NOMO-1 treated with dmso at 0.1 percent for 144 hours (cell line): ENCODE measurements at regions not wholly inside any gene's neighbourhood (a gene's known extent, or its start where the extent isn't known, plus 50 kb on each side); places are given as distances from the start of the nearest gene placed in this dataset.

Experiments used
- DNase-seq: peaks from one replicate; lab custom pipeline; 2025; ENCODE audit not compliant: unreplicated experiment; lab: John Stamatoyannopoulos, UW

DNA sequence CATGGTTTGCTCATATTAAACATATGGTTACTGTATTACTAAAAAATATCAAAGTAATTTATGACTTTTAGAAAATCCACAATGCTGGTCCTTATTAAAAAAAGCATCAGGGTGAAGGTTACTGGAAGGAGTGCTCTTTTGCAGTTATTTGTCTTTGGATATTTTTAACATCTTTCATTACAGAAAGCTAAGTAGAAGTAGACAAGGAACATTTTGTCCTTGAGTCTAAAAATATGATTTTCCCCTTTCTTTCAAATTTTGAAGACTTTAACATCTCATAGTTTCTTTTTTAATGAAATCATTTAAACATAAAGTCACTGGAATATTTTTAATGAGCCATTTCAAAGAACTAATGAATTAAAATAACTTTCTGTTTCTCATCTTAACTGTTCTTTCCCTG is 110.1 kb upstream of the TNS3 start:
- no peak for DNase-seq

DNA sequence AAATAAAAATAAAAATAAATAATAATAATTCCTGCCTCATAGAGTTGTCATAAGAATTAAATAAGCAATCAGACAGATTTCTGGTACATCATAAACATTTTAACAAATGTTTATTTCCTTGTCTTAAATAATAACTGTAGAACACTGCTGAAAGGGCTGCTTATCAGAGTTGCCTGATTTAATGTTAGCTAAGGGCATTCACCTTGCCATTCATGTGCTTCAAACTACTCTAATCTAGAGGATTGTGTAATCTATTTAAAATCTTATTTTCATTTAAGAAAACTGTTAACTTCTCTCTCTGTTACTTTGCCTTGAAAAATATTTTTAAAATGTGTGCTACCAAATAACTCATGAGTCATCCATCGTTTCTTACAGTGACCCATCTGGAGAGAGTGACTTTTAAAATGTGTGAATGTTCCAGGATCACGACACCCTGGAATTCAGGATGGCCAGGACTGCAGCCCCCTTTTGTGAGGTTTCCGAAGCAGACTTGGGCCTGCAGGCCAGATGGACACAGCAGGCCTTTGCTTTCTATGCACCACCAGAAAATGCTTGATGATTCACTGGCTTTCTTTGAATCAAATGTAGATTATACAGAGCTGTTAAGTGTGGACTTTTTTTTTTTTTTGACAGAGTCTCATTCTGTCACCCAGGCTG is 109.1 kb upstream of the TNS3 start:
- DNase-seq: no peak

DNA sequence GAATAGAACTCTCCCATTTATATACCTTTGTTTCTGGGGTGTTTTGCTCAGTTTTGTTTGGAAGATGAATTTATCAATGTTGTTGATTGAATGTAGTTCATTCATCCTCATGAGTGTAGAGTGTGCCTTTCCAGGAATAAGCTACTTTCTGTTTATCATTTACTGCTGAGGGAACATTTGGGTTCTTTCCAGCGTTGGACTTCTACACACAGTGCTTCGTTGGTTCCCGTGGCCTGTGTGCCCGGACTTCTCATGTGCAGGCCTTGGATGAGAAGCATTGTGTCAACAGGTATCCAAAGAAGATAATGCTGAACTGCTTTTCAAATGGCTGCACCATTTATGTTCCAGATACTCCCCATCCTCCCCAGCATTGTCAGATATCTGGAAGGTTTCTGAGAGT is 107.6 kb upstream of the TNS3 start:
- DNase-seq: no peak

DNA sequence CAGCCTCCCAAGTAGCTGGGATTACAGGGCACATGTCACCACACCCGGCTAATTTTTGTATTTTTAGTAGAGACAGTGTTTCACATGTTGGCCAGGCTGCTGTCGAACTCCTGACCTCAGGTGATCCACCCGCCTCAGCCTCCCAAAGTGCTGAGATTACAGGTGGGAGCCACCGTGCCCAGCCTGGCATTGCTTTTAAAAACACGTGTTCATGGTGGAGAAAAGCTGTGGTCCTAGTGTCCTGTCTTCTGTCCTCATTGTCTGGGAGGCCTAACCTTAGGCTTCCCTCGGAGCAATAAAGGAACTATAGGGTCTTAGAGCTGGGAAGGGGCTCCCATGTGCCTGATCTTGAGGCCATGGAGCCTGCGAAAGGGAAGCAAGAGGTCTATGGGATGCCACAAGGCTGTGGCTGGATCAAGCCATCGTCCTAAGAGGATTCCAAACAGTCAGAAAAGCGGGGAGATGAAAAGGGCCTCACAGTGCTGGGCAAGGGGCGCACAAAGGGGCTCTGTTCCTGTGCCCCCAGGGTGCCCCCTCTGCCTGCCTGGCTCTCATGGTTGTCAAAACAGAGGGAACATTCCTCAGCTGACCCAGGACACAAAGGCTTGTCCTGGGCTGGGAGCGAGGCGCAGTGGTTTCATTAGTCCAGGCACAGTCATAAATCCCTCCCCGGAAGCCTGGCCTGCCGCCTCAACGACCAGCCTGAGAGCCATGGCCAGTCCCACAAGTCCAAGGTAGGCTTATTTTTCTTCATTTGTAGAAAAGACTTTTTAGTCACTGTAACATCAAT is 106.6 kb upstream of the TNS3 start:
- DNase-seq: no peak

DNA sequence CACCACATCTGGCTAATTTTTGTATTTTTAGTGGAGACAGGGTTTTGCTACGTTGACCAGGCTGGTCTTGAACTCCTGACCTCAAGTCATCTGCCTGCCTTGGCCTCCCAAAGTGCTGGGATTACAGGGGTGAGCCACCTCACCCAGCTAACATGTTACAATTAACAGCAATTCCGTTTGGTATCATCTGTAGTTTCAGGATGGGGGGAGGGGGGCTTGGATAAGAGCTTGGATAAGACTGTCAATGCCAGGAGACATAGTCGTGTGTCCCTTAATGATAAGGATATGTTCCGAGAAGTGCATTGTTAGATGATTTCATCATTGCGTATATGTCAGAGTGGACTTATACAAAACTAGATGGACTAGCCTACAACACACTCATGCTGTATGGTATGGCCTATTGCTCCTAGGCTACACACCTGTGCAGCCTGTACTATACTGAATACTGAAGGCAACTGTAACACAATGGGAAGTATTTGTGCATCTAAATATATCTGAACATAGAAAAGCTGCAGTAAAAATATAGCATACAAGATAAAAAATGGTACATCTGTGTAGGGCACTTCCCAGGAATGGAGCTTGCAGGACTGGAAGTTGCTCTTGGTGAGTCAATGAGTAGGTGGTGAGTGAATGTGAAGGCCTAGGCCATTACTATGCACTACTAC is 103.9 kb upstream of the TNS3 start:
- DNase-seq: no peak

DNA sequence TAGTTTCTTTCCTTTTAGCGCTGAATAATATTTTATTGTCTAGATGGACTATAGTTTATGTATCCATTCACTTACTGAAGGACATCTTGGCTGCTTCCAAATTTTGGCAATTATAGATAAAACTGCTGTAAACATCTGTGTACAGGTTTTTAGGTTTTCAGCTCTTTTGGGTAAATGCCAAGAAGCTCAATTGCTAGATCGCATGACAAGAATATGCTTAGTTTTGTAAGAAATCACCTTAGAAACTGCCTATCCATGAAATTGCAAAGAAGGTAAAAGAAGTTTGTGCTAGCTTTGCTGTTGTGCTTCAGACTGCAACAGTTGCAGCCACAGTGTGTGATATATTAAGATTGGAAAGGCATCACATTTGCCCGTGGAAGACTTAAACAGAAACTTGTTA is 103.2 kb upstream of the TNS3 start:
- DNase-seq: no peak

DNA sequence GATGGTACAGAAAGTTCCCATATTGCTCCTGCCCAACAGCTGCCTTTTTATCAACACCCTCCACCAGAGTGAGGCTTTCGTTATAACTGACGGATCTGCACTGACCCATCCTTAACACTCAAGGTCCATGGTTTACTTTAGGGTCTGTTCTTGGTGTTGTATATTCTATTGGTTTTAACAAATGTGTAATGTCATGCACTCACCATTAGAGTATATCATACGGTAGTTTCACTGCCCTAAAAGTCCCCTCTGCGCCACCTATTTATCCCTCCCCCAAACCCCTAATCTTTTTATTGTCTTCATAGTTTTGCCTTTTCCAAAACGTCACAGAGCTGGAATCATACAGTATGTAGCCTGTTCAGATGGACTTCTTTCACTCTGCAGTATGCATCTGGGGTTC is 102.8 kb upstream of the TNS3 start:
- no peak for DNase-seq

DNA sequence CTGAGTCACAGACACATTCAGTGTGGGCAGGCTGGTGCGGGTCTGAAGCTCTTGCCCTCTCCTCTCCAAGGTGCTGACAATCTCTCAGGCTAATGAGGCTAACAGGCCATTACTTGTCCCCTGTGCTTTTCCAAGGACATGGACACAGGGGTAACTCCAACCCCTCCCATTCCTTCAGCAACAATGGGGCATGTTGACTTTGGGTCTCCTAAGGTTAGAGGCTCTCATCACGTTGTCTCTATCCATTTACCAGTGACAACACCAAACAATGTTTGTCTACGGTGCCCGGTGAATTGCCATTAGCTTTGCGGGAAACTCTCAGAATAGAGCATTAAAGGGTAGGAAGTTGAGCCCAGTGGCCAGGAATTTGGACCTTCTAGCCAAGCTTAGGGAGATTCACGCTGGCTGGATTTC is 101.6 kb upstream of the TNS3 start:
- no peak for DNase-seq

DNA sequence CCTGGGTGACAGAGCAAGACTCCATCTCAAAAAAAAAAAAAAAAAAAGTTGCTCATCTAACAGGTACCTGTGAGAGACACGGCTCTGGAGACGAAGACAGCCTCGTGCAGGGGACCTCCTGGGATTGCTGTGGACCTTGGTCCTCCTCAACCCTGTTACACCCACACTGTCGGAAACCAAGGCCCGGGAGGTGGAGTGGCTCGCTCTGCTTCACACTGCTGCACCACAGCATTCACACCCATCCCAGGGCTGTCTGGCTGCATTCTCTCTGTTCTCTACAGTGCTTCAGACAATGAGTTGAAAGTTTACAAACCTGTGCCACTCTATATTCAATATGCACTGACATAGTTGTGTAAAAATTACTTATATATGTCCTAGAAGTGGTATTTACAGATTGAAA is 101.0 kb upstream of the TNS3 start:
- no peak for DNase-seq

DNA sequence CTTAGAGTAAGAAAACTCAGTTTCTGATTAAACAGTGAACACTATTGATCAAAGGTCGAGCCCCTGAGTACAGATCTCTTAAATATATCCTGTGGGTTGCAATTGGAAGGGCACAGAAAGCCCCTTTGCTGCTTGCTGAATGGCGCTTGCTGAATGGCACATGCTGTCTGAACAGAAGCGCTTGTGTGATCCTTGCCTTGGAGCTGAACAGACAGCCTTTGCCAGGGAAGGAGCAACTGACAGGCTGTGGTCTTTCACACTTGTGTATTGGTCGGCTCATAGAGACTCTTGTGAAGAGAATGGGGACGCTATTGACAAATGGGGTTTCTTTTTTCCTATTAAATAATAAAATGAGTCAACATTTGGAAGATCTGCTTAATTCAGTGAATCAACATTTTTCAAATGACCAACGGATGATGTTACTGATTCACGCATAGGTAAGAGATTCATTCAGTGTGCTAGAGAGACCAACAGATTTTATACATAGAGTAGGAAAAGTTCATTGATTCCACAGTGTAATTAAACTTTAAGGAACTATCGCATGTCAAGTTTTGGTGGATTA is 99.4 kb upstream of the TNS3 start:
- DNase-seq: no peak

DNA sequence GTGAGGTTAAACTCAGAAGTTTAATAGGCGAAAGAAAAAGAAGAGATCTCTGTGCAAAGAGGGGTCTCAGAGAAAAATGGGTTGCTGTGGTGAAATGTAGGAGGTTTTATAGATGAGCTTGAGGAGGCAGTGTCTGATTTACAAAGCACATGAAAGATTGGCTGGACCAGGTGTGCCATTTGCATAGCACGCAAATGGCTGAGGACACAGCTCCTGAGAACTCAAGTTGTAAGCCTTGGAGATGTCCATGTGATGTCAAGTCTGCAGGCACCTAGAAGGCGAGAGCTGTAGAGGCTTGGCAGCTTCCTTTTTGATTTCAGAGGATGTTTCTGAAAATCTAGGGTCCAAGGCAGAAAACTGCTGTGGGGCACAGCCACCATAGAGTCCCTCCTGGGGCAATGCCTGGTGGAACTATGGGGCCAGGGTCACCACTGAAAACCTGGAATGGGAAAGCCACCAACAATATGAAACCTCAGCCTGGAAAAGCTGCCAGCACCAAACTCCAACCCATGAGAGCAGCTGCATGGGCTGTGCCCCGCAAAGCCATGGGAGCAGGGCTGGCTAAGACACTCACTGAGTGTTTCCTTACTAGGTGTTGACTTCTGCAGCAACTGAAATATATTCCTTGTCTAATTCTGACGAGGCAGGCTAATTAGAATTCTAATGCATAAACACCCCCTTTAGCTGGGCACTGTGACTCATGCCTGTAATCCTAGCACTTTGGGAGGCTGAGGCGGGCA is 96.9 kb upstream of the TNS3 start:
- DNase-seq: no peak

DNA sequence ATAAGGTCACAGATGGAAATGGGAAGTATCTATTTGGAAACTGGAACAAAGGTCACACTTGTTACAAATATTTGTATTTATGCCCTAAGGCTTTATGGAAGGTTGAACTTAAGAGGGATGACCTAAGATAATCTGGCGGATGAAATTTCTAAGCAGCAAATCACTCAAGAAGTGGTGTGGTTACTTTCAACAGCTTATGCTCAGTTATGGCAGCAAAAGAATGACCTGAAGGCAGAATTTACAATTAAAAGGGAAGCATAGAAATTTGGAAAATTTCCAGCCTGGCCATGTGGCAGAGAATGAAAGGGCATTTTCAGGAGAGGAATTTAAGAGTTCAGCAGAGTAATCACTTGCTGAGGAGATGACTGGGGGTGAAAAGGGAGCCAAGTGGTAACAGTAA is 95.8 kb upstream of the TNS3 start:
- DNase-seq: no peak

DNA sequence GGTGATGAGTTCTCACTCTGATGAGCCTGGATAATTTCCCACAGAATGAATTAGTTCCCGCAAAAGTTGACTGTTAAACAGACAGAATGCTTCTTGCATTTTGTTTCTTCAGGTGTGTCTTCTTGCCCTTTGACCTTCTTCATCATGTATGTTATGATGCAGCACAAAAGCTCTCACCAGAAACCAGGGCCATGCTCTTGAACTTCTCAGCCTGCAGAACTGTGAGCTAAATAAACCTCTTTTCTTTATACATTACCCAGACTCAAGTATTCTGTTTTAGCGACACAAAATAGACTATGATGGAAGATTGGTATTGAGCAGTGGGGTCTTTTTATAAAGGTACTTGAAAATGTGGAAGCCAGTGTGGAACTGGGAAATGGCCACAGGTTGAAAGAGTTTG is 95.2 kb upstream of the TNS3 start:
- no peak for DNase-seq

DNA sequence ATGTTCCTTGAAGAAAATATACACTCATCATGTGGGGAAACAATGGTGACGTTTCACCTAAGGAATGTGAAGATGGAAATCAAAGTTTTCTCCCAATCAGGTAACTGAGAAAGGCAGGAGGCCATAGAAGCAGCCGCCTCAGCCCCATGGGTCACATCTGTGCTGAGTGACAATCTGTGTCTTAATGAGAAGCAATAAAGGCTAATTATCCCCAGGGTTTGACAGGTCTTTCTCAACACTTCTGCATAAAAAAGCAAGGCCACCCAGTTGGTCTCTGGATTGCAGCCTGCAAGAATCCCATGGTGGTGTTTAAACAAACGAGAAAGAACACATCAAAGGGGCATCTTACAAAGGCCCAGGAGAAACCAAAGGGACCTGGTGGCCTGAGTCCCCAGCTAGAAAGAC is 91.1 kb upstream of the TNS3 start:
- DNase-seq: no peak

DNA sequence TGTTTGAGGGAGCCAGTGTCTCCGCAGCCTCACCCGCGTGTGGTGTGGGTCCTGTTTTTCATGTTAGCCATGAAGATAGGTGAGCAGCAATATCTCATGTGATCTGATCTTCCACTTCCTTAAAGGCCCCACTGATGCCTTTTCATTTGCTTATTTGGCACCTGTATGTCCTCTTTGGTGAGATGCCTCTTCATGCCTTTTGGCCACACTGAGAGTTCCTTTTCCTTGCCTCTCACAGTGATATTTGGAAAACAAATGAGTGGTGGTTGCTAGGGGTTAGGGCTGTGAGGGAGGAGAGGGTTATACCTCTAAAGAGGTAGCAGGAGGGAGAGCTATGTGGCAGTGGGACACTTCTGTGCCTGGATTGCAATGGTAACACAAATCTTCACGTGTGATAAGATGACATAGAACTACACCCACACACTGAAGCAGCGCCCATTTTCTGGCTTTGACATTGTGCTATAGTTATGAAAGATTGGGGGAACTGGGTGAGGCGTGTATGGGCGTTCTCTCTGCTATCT is 90.4 kb upstream of the TNS3 start:
- DNase-seq: no peak

DNA sequence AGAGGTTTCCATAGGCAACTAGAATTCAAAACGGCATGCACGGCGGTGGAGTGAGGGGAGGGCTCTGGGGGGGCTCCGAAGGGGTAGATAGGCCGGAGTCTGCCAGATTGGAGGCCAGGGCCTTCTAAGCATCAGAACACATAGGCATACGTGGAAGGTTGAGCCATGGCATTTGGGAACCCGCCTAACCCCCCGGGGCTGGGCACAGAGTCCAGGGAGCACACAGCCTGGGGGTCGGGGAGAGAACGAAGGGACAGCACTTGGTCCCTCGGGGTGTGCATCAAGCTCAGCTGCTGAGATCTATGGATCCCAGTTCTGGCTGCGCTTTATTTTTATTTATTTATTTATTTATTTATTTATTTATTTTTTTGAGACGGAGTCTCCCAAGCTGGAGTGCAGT is 89.4 kb upstream of the TNS3 start:
- no peak for DNase-seq

DNA sequence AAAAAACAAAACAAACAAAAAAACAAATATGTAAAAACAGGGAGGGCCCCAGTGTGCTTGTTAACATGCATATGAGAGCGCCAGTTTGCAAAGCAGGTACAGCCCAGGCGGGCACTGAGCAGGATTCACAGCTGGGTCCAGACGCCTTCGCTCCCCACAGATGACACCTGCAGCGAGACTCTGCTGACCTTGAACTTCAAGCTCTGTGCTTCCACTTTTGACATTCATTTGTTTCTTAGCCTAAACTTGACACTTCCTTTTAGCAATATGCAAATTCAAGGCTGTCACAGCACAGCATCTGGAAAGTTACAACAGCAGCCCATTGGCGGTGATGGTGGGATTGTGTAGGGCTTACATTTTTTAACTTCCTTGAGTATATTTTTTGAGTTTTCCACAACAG is 88.8 kb upstream of the TNS3 start:
- no peak for DNase-seq

DNA sequence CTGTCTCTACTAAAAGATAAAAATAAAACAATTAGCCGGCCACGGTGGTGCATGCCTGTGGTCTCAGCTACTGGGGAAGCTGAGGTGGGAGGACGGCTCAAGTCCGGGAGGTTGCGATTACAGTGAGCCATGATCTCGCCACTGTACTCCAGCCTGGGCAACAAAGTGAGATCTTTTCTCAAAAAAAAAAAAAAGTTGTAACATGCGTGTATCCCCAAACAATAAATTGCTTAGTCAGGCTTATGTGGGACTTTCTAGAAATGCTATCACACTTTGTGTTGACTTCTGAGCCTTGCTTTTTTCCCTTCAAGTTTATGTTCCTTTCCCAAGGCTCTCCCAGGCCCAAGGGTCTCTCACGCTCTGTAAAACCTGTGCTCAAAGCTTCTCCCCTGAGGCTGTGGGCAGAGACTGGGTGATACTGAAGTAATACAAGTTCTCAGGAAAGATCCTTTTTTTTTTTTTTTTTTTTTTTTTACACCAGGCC is 88.0 kb upstream of the TNS3 start:
- DNase-seq: no peak

DNA sequence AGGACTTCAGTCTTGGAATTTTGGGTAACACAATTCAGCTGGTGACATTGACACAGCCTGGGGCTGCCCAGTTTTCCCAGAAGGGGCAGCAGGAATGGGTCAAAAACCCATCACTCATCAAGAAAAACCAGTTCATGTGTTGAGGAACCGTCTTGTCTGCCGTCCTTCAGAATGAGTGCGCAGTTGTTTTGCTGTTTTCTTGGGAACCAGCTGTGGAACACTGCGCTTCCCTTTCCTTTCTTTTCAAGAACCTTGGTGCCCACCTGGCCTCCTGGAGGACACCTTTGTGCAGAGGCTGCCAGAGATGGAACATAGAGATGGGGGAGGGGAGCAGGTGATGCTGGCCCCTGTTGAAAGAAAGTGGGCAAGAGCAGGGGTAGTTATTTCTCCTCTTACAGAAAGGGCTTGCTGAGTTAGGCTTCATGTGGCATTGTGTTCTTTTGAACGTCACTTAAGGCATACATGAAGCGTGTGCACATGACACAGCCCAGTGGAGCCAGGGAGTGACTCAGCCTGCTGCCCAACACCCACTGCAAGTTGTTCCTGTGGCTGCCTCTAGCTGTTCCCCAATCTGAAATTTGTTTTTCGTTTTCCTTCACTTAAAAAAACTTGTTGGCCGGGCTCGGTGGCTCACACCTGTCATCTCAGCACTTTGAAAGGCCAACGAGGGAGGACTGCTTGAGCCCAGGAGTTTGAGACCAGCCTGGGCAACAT is 87.4 kb upstream of the TNS3 start:
- DNase-seq: peak; percentile 94

DNA sequence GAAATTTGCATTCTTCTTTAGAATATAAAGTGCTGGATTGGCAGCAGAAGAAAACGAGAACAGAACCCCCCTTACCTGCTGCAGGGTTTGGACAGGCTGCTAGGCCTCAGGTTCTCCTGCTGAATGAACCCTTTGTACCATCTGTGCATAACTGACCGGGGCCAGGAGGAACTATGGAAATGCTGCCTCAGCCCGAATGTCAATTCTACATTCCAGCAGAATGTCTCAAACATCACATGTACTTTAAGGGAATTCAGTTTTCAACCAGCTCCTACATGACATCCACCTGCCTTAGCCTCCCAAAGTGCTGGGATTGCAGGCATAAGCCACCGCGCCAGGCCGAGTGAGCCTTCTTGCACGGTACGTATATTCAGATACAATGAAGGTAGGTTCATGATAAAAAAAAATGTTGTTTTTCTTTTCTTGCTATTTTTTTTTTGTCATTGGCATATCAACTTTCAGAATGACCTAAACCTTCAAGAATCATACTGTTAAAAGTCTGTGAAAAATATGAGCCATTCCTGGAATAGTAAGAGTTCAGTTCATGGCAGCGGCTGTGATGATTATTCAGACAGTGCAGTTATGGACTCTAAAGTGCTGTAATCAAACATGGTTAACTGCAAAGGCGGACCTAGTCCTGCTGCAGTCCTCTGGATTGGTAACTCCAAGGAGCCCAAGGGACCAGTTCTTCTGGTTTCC is 84.4 kb upstream of the TNS3 start:
- no peak for DNase-seq
